DOHH2 (cell line): ENCODE measurements at regions not wholly inside any gene's neighbourhood (a gene's known extent, or its start where the extent isn't known, plus 50 kb on each side); places are given as distances from the start of the nearest gene placed in this dataset.

Experiments used
- EZH2phosphoT487 ChIP-seq: fragments of 200-600 bp; sonication (generic); IDR thresholded peaks from 2 replicates; pipeline ENCODE4 v1.6.1; 2017; ENCODE audit warnings: borderline replicate concordance, mild to moderate bottlenecking, antibody characterized with exemption, low read length, moderate library complexity, mixed read lengths
- TF ChIP-seq, protein P1 (sequence below): fragments of 200-600 bp; sonication (generic); IDR thresholded peaks from one replicate; pipeline ENCODE4 v1.5.1; 2014; ENCODE audit warnings: antibody characterized with exemption, mild to moderate bottlenecking, low read depth, low read length; ENCODE audit not compliant: poor library complexity, severe bottlenecking

DNA sequence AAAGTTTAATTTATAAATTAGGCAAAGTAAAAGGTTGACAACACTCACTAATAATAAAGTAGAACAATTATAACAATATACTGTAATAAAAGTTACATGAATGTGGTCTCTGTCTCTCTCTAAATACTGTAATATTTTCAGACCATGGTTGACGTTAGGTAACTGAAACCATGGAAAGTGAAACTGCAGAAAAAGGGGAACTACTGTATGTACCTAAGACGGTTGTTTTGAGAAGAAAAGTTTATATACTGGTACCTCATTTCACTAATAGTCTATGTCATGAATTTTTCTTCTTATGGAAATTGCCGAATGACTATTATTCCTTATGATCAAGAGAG is 166.7 kb upstream of the ZNF521 start:
- TF ChIP-seq, protein P1, sequence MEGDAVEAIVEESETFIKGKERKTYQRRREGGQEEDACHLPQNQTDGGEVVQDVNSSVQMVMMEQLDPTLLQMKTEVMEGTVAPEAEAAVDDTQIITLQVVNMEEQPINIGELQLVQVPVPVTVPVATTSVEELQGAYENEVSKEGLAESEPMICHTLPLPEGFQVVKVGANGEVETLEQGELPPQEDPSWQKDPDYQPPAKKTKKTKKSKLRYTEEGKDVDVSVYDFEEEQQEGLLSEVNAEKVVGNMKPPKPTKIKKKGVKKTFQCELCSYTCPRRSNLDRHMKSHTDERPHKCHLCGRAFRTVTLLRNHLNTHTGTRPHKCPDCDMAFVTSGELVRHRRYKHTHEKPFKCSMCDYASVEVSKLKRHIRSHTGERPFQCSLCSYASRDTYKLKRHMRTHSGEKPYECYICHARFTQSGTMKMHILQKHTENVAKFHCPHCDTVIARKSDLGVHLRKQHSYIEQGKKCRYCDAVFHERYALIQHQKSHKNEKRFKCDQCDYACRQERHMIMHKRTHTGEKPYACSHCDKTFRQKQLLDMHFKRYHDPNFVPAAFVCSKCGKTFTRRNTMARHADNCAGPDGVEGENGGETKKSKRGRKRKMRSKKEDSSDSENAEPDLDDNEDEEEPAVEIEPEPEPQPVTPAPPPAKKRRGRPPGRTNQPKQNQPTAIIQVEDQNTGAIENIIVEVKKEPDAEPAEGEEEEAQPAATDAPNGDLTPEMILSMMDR: no peak
- TF ChIP-seq EZH2phosphoT487: no peak
